ENCODE measurements at regions not wholly inside any gene's neighbourhood (a gene's known extent, or its start where the extent isn't known, plus 50 kb on each side); places are given as distances from the start of the nearest gene placed in this dataset.
A peak's percentile ranks its signal among the peaks of the same experiment; 100 is the strongest.

GRCh38 chr12:118851891-118852290, 129.4 kb upstream of the SRRM4 start:
- DNase-seq: no peak

- no peak for DNase-seq
Observed at GRCh38 chr12:118853634-118854033, 127.7 kb upstream of the SRRM4 start.

- no peak for DNase-seq
Observed at GRCh38 chr12:118855858-118856257, 125.5 kb upstream of the SRRM4 start.

- peak; percentile 24 for DNase-seq
Observed at GRCh38 chr12:118866346-118866745, 115.0 kb upstream of the SRRM4 start.

- DNase-seq: no peak
Observed at GRCh38 chr12:118870551-118870950, 110.8 kb upstream of the SRRM4 start.

- DNase-seq: peak; percentile 0
Observed at GRCh38 chr12:118874698-118875548, 106.4 kb upstream of the SRRM4 start.

GRCh38 chr12:118880720-118881493, 100.4 kb upstream of the SRRM4 start:
- DNase-seq: no peak

GRCh38 chr12:118884226-118884625, 97.1 kb upstream of the SRRM4 start:
- DNase-seq: no peak

GRCh38 chr12:118900993-118901392, 80.3 kb upstream of the SRRM4 start:
- DNase-seq: no peak

- no peak for DNase-seq
Observed at GRCh38 chr12:118908811-118909210, 72.5 kb upstream of the SRRM4 start.

- no peak for DNase-seq
Observed at GRCh38 chr12:118912697-118913270, 68.6 kb upstream of the SRRM4 start.

- no peak for DNase-seq
Observed at GRCh38 chr12:118921761-118922160, 59.6 kb upstream of the SRRM4 start.

GRCh38 chr12:118922405-118922804, 58.9 kb upstream of the SRRM4 start:
- DNase-seq: peak; percentile 17

GRCh38 chr12:118925407-118925806, 55.9 kb upstream of the SRRM4 start:
- no peak for DNase-seq

GRCh38 chr12:118925826-118926225, 55.5 kb upstream of the SRRM4 start:
- DNase-seq: no peak

Data from left kidney (tissue), 1 donor.